Sigmoid colon (tissue), 6 donors: ENCODE measurements at regions not wholly inside any gene's neighbourhood (a gene's known extent, or its start where the extent isn't known, plus 50 kb on each side); places are given as distances from the start of the nearest gene placed in this dataset.
"Not testable (repeated sequence)": the region's sequence is repeated elsewhere in the genome, so short reads cannot be mapped to it uniquely, and the experiment has no call there.

Source experiments
- DNase-seq: peaks from one replicate; pipeline ENCODE4 v3.0.0-alpha.2; 2019
- H3K27ac ChIP-seq, 4 donors: fragments of 200-600 bp; sonication (generic); one replicate each; pipeline ENCODE4 v1.5.1; 2016 to 2019; ENCODE audit warnings: mild to moderate bottlenecking in 1 of 4
- H3K27me3 ChIP-seq, 3 donors: fragments of 200-600 bp; sonication (generic); one replicate each; pipeline ENCODE4 v1.5.1; 2019; ENCODE audit warnings: mild to moderate bottlenecking in 1 of 3
- H3K36me3 ChIP-seq, 4 donors: fragments of 200-600 bp; sonication (generic); one replicate each; pipeline ENCODE4 v1.5.1; 2016 to 2019
- H3K4me1 ChIP-seq, 4 donors: fragments of 200-600 bp; sonication (generic); one replicate each; pipeline ENCODE4 v1.5.1; 2017 to 2019
- H3K4me3 ChIP-seq, 4 donors: fragments of 200-600 bp; sonication (generic); one replicate each; pipeline ENCODE4 v1.5.1; 2017 to 2019; ENCODE audit warnings: mild to moderate bottlenecking in 2 of 4, moderate library complexity in 1 of 4
- H3K9me3 ChIP-seq, 4 donors: fragments of 200-600 bp in 3 of 4; sonication (generic) in 3 of 4; one replicate each; pipeline versions ENCODE4 v1.5.1 to v1.6.1; 2013 to 2019
- CTCF ChIP-seq, 4 experiments: fragments of 450-650 bp in 3 of 4; fragments of 200-600 bp in 1 of 4; IDR thresholded peaks; one replicate each; pipeline ENCODE4 v1.5.1; 2016 to 2019; ENCODE audit warnings: antibody characterized with exemption in 4 of 4, mild to moderate bottlenecking in 3 of 4, moderate library complexity in 2 of 4
- EP300 ChIP-seq, 4 donors: sonication (generic); formaldehyde crosslinking; IDR thresholded peaks; one replicate each; pipeline ENCODE4 v1.6.1; 2017; ENCODE audit warnings: antibody characterized with exemption in 4 of 4
- POLR2A ChIP-seq, 2 donors: fragments of 450-650 bp; IDR thresholded peaks; one replicate each; pipeline ENCODE4 v1.6.1; 2016; ENCODE audit warnings: antibody characterized with exemption in 2 of 2, mild to moderate bottlenecking in 2 of 2, moderate library complexity in 2 of 2
- POLR2AphosphoS5 ChIP-seq, 4 donors: sonication (generic); formaldehyde crosslinking; IDR thresholded peaks; one replicate each; pipeline ENCODE4 v1.6.1; 2017; ENCODE audit warnings: antibody characterized with exemption in 4 of 4
- WGBS, 2 donors: extraction: QIAGEN DNeasy Blood & Tissue Kit; methylation state at CpG; one replicate each; pipeline ENCODE4 v1.1.7; 2013; 5-methylcytosine and 5-hydroxymethylcytosine counted together
- intact Hi-C: fragments of 100-400 bp; cut with DNase I; formaldehyde crosslinking; loops from one replicate; pipeline ENCODE4 v1.15.1; 2023
- donor health status: healthy with polysubstance abuse.
- donor health status: healthy.

GRCh38 chr2:123670286-123670685 is 354.8 kb upstream of the CNTNAP5 start:
- Histone ChIP-seq H3K4me3 (no peak overlapping the region), H3K27ac (no peak overlapping the region), H3K36me3 (no peaks in the 10 kb centered on the region), H3K9me3 (no peaks in the 10 kb centered on the region), H3K27me3 (no peaks in the 10 kb centered on the region), H3K4me1 (no peaks in the 10 kb centered on the region)
- no peak for DNase-seq
- TF ChIP-seq EP300 (IDR thresholded peaks at IDR 0.05) = no peak
- TF ChIP-seq CTCF (IDR thresholded peaks at IDR 0.05) = no peak
- no peak for TF ChIP-seq POLR2A (IDR thresholded peaks at IDR 0.05)
- TF ChIP-seq POLR2AphosphoS5 (IDR thresholded peaks at IDR 0.05) = no peak
- intact Hi-C loops = no loop called here

- H3K36me3 ChIP-seq, H3K27ac ChIP-seq, H3K9me3 ChIP-seq, intact Hi-C loops, H3K4me3 ChIP-seq, H3K4me1 ChIP-seq, DNase-seq, H3K27me3 ChIP-seq: not testable (repeated sequence)
- 96% methylated on average over 23 of the region's 23 CpGs for WGBS, 2 donors
Measured at GRCh38 chr2:123683797-123684196, 341.3 kb upstream of the CNTNAP5 start.

- no peaks in the 10 kb centered on the region for H3K4me1 ChIP-seq
- intact Hi-C loops = no loop called here
- H3K36me3 ChIP-seq = no peaks in the 10 kb centered on the region
- H3K27ac ChIP-seq = no peak overlapping the region
- no peaks in the 10 kb centered on the region for H3K27me3 ChIP-seq
- H3K4me3 ChIP-seq = no peak overlapping the region
- DNase-seq = no peak
- WGBS, 2 donors = 84 to 93% methylated on average over 11 of the region's 11 CpGs
- TF ChIP-seq EP300 (IDR thresholded peaks at IDR 0.05) (no peak), POLR2A (IDR thresholded peaks at IDR 0.05) (no peak), CTCF (IDR thresholded peaks at IDR 0.05) (no peak), POLR2AphosphoS5 (IDR thresholded peaks at IDR 0.05) (no peak)
- H3K9me3 ChIP-seq = peaks cover 0 to 6% (median 0%) of the 10 kb centered on the region in 4 donors
Measured at GRCh38 chr2:123687064-123687463, 338.0 kb upstream of the CNTNAP5 start.

- no peak for DNase-seq
- no peak overlapping the region for H3K4me3 ChIP-seq
- intact Hi-C loops = no loop called here
- H3K4me1 ChIP-seq = no peaks in the 10 kb centered on the region
- peaks cover 0 to 6% (median 0%) of the 10 kb centered on the region in 4 donors for H3K9me3 ChIP-seq
- TF ChIP-seq CTCF (IDR thresholded peaks at IDR 0.05) (no peak), POLR2AphosphoS5 (IDR thresholded peaks at IDR 0.05) (no peak)
- H3K27me3 ChIP-seq = no peaks in the 10 kb centered on the region
- 81 to 82% methylated on average over 16 of the region's 16 CpGs for WGBS, 2 donors
- H3K36me3 ChIP-seq = no peaks in the 10 kb centered on the region
- H3K27ac ChIP-seq = no peak overlapping the region
Measured at GRCh38 chr2:123688231-123688940, 336.7 kb upstream of the CNTNAP5 start.

- intact Hi-C loops = no loop called here
- H3K4me3 ChIP-seq = no peak overlapping the region
- no peaks in the 10 kb centered on the region for H3K27me3 ChIP-seq
- no peaks in the 10 kb centered on the region for H3K36me3 ChIP-seq
- H3K9me3 ChIP-seq = no peaks in the 10 kb centered on the region
- no peaks in the 10 kb centered on the region for H3K4me1 ChIP-seq
- WGBS, 2 donors = 96 to 97% methylated on average over 2 of the region's 2 CpGs
- no peak for DNase-seq
- no peak overlapping the region for H3K27ac ChIP-seq
- TF ChIP-seq POLR2AphosphoS5 (IDR thresholded peaks at IDR 0.05) (no peak), EP300 (IDR thresholded peaks at IDR 0.05) (no peak), POLR2A (IDR thresholded peaks at IDR 0.05) (no peak), CTCF (IDR thresholded peaks at IDR 0.05) (no peak)
Measured at GRCh38 chr2:123692121-123692520, 333.0 kb upstream of the CNTNAP5 start.
